ENCODE measurements at regions not wholly inside any gene's neighbourhood (a gene's known extent, or its start where the extent isn't known, plus 50 kb on each side); places are given as distances from the start of the nearest gene placed in this dataset.

GRCh38 chr14:100463937-100464336 is 123.3 kb downstream of the BEGAIN start:
- no peak for DNase-seq (ENCODE audit: low read depth in 4 of 4, low spot score in 1 of 4)

DNA sequence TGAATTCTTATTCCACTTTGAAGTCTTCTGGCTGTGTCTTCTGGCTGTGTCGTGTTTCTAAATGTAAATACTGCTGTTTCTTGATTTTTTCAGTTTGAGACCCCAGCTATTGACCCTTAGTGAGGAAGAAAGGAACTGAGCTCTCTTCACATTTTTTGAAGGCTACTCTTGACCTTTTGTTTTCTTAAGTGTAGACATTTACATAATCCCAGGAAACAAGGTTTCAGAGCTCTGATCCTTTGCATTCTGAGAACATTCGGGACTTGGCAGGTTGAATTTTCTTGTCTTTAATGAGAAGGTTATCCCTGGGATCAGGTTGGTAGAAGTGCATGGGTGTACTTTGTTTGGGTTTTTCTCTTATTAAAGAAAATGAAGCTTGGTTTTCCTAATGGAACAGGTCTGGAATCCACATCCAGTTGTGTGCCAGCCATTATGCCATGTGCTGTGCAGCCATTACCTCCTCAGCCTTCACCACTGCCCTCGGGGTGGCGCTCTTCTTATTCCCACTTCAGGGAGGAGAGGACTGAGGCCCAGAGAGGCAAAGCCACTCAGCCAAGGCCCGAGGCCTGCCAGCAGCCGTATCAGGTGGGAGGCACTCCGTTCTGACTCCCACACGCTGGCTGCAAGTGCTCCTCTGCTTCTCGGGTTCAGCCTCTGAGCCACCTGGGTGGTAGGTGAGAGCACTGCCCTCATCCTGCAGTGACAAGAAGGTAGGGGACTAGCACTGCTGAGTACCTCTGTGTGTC is 120.9 kb downstream of the BEGAIN start:
- no peak for DNase-seq (ENCODE audit: low read depth in 4 of 4, low spot score in 1 of 4)

- no peak for DNase-seq (ENCODE audit: low read depth in 4 of 4, low spot score in 1 of 4)
Observed at GRCh38 chr14:100467046-100467750, 120.0 kb downstream of the BEGAIN start.

GRCh38 chr14:100467939-100468338 is 119.3 kb downstream of the BEGAIN start:
- DNase-seq (ENCODE audit: low read depth in 4 of 4, low spot score in 1 of 4) = no peak

GRCh38 chr14:100468557-100468956 is 118.7 kb downstream of the BEGAIN start:
- no peak for DNase-seq (ENCODE audit: low read depth in 4 of 4, low spot score in 1 of 4)

- no peak for DNase-seq (ENCODE audit: low read depth in 4 of 4, low spot score in 1 of 4)
Observed at GRCh38 chr14:100469632-100470522, 117.3 kb downstream of the BEGAIN start.

GRCh38 chr14:100470523-100470897 is 116.7 kb downstream of the BEGAIN start:
- no peak for DNase-seq (ENCODE audit: low read depth in 4 of 4, low spot score in 1 of 4)

DNA sequence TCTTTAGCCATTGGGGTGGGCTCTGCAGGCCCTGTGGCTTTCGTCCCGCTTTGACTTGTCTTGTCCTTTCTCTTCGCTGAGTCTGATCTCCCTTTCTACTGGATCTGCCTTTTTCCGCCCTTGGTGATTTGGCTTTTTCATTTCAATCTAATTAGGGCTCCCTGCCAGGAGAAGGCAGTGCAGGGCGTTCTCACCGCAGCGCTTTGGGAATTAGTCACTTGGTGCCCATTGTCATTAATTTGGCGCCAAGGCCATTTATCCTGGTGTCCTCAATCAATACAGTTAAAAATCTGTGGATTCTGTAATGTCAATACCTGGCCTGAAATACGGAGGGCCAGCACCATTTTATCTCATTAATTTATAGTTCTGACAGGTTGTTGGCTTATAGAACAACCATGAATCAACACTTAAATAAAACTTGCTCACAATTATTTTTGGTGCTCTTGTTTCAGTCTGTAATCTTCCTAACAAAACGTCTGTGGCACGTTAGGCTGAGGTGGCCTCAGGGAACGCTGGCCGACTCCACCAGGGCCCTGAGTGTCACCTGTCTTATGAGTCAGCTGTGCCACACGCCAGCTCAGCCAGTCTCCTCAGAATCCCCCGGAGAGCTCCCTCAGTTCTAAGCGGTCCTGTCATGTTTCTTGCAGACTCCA is 115.7 kb downstream of the BEGAIN start:
- no peak for DNase-seq (ENCODE audit: low read depth in 4 of 4, low spot score in 1 of 4)

- DNase-seq (ENCODE audit: low read depth in 4 of 4, low spot score in 1 of 4) = no peak
Observed at GRCh38 chr14:100472094-100472455, 115.1 kb downstream of the BEGAIN start.

GRCh38 chr14:100472491-100472890 is 114.7 kb downstream of the BEGAIN start:
- no peak for DNase-seq (ENCODE audit: low read depth in 4 of 4, low spot score in 1 of 4)

DNA sequence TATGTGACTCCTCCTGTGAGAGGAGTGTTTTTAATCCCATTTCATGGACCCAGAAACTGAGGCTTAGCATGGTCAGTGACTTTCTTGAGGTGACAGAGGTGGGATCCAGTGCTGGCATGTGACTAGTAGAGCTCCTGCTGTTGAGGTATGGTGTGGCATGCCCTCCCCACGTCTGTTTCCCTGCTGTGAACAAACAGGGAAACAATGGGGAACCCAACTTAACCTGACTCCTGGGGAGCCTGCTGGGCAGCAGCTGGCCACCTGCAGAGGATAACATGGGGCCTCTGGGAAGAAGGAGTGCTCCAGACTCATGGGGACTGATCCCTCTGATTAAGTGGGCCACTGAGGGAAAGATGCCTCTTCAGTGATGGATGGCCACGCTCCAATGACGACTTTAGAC is 114.0 kb downstream of the BEGAIN start:
- DNase-seq (ENCODE audit: low read depth in 4 of 4, low spot score in 1 of 4) = no peak

DNA sequence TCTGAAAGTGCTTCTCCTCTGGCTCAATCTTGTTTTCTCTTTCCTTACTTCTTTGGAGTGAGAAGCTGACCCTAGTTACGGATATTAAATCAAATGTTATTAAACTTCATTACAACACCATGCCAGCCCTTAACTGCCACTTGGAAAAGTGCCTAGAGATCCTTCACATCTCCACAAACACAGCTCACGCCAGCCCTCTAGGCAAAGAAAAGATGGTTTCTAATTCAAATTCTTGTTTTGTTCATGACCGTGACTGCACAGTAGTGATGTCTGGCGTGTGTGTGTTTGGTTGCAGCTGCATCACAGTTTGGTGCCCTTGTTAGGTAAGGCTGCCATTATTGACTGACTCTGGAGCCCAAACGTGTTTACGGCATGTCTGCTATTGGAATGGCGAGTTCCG is 113.0 kb downstream of the BEGAIN start:
- DNase-seq (ENCODE audit: low read depth in 4 of 4, low spot score in 1 of 4) = no peak

DNA sequence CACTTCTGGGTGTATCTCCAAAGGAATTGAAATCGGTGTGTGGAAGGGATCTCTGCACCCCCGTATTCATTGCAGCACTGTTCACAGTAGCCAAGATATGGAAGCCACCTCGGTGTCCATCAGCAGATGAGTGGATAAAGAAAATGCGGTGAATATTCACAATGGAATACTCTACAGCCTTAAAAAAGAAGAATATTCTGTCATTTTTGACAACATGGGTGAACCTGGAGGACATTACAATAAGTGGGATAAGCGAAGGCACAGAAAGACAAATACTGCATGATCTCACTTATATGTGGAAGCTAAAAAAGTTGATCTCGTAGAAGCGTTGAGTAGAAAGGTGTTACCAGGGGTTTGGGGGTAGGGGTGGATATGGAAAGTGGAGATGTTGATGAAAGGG is 111.9 kb downstream of the BEGAIN start:
- DNase-seq (ENCODE audit: low read depth in 4 of 4, low spot score in 1 of 4) = no peak

- no peak for DNase-seq (ENCODE audit: low read depth in 4 of 4, low spot score in 1 of 4)
Observed at GRCh38 chr14:100476012-100476822, 111.0 kb downstream of the BEGAIN start.

DNA sequence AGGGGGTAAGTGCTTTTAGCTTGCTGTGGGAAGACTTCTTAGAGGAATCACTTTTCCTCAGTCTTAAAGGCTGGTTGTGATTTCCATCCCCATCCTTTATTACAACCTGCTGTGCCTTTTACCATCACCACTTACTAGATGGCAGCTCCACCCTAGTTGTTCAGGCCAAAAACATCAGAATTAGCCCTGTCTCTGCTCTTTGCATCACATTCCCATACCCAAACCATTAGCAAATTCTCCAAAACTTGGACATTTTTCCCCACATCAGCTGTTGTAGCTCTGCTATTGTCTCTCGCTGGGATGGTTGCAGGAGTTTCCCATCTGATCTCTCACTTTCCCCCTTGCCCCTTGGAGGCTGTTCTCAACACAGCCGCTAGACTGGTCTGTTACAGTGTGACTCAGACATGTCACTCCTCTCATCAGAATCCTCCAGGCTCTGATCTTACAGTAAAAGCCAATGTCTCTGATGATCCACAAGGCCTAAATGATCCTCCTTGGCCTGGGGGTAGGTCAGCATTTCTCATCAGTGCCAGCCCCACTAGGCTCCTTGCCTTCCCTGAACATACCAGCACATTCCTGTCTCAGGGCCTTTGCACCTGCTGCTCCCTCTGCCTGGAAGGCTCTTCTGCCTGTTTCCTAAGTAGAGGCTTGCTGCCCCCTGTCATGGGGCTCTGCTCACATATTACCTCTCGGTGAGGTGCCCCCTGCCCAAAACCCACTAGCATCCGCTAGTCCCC is 102.5 kb downstream of the BEGAIN start:
- no peak for DNase-seq (ENCODE audit: low read depth in 4 of 4, low spot score in 1 of 4)

DNA sequence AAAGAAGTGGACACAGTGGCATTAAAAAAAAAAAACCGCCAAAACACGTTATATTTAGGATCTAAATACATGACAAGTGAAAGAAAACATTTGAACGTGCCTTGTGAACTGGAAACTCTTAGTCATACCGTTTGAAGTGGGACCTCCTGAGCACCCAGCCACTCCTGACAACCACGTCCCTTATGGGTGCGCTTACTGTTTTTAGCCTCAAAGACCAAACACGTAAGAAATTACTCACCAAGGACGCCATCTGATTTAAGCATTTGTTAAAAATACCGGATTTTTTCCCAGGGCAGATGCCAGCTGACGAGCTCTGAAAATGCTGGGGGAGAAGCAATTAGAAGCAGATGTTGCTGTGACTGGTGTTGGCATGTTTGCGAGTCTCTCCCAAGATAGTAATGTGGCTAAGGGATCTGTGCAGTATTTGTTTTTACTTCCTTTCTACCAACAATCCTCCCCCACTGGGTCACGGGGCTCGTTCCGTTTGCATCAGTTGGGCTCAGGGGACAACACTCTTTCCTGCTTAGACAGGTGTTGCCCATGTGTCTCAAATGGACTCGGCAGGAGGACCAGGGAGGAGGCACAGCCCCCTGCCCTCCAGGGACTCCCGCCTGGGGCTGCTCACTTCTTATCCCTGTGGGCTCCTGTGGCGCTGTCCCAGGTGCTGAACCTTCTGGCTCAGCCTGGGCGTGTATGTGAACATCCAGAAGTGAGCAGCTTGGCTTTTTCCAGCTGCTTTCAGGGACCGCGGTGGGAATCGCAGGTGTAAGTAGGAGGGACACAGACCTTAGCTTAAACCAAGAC is 101.0 kb downstream of the BEGAIN start:
- peak; percentile 6 to 36 (median 23) for DNase-seq (ENCODE audit: low read depth in 4 of 4, low spot score in 1 of 4)

Measured in stimulated activated CD4-positive, alpha-beta T cell treated with anti-CD3 and anti-CD28 coated beads, Interleukin-1b, Interleukin-23, amount 100 ng/mL, for 24 hours (primary cell).